ENCODE measurements at regions not wholly inside any gene's neighbourhood (a gene's known extent, or its start where the extent isn't known, plus 50 kb on each side); places are given as distances from the start of the nearest gene placed in this dataset.

DNA sequence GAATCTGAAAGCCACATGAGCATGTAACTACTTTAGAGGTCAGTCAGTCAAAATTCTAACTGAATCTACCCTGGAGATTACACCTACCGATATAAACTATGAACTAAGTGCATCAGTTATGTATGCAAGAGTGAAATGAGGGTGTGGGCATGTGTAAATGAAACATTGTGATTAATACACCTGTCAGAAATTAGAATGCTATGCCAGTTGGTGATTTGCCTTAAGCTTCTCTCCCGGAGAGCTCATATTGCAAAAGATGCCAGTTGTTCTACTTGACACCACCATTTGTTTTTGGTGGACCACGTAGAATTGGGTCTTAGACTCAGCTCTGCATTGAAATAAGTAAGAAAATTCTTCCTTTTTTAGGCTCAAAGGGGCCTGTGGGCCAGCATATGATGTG lies 91.0 kb upstream of the KBTBD8 start:
- TF ChIP-seq, protein P1, sequence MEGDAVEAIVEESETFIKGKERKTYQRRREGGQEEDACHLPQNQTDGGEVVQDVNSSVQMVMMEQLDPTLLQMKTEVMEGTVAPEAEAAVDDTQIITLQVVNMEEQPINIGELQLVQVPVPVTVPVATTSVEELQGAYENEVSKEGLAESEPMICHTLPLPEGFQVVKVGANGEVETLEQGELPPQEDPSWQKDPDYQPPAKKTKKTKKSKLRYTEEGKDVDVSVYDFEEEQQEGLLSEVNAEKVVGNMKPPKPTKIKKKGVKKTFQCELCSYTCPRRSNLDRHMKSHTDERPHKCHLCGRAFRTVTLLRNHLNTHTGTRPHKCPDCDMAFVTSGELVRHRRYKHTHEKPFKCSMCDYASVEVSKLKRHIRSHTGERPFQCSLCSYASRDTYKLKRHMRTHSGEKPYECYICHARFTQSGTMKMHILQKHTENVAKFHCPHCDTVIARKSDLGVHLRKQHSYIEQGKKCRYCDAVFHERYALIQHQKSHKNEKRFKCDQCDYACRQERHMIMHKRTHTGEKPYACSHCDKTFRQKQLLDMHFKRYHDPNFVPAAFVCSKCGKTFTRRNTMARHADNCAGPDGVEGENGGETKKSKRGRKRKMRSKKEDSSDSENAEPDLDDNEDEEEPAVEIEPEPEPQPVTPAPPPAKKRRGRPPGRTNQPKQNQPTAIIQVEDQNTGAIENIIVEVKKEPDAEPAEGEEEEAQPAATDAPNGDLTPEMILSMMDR (IDR thresholded peaks at IDR 0.05), result no peak
- no peak for TF ChIP-seq POLR2A (IDR thresholded peaks at IDR 0.05)

All from ovary (tissue), 3 donors.